H1 (cell line): ENCODE measurements at regions not wholly inside any gene's neighbourhood (a gene's known extent, or its start where the extent isn't known, plus 50 kb on each side); places are given as distances from the start of the nearest gene placed in this dataset.

Experiments used
- CTCF ChIA-PET: fragments of 300-600 bp; sonication (Branson Sonifier 250); formaldehyde crosslinking; loops from one replicate; lab custom pipeline; 2021; ENCODE audit not compliant: partially characterized antibody; lab: Charles Lee
- POLR2A ChIA-PET: fragments of 300-600 bp; sonication (Branson Sonifier 250); formaldehyde crosslinking; loops from one replicate; lab custom pipeline; 2021; ENCODE audit warnings: inconsistent platforms; ENCODE audit not compliant: partially characterized antibody; lab: Charles Lee
- DNase-seq, 2 experiments: peaks; one replicate each; pipeline versions ENCODE4 v3.0.0 to v3.0.0-alpha.2; 2010 to 2022; ENCODE audit warnings: low spot score in 2 of 2, low read depth in 1 of 2, mixed read lengths in 1 of 2
- FAIRE-seq: peaks from 2 replicates; lab custom pipeline; 2011; peaks lifted over from hg19 to GRCh38; lab: Jason Lieb, UNC
- H2AFZ ChIP-seq: 2 replicates; pipeline ENCODE4 v1.8.1; 2012; ENCODE audit warnings: low read length, inconsistent platforms
- H2AK5ac ChIP-seq: 2 replicates; pipeline ENCODE4 v1.6.1; 2013; ENCODE audit warnings: low read depth, low read length
- H2BK120ac ChIP-seq: replicated peaks from 2 replicates; pipeline ENCODE3; 2013; ENCODE audit warnings: low read depth, low read length, inconsistent platforms
- H2BK12ac ChIP-seq: 2 replicates; pipeline ENCODE4 v1.6.1; 2013; ENCODE audit warnings: low read depth, low read length
- H2BK15ac ChIP-seq: 2 replicates; pipeline ENCODE4 v1.6.1; 2013; ENCODE audit warnings: low read length
- H2BK20ac ChIP-seq: 2 replicates; pipeline ENCODE4 v1.6.1; 2013; ENCODE audit warnings: low read length
- H2BK5ac ChIP-seq: 2 replicates; pipeline ENCODE4 v1.6.1; 2013; ENCODE audit warnings: low read depth, low read length
- H3K14ac ChIP-seq: 2 replicates; pipeline ENCODE4 v1.6.1; 2013; ENCODE audit warnings: inconsistent platforms; ENCODE audit not compliant: insufficient read length
- H3K18ac ChIP-seq: 2 replicates; pipeline ENCODE4 v1.6.1; 2013; ENCODE audit warnings: low read length; ENCODE audit errors: extremely low read depth
- H3K23ac ChIP-seq: 2 replicates; pipeline ENCODE4 v1.6.1; 2013; ENCODE audit warnings: inconsistent platforms; ENCODE audit not compliant: insufficient read length
- H3K23me2 ChIP-seq: 2 replicates; pipeline ENCODE4 v1.6.1; 2013; ENCODE audit warnings: low read depth, low read length
- H3K27ac ChIP-seq: 2 replicates; pipeline ENCODE4 v1.6.1; 2011; ENCODE audit warnings: low read depth, low read length, inconsistent platforms
- H3K27me3 ChIP-seq, 4 experiments: replicated peaks in 1 of 4; 1 replicate in 1 of 4; 2 replicates in 3 of 4; pipeline versions ENCODE4 v1.6.1 to v1.8.1; 2011 to 2013; ENCODE audit warnings: low read length in 3 of 4, mild to moderate bottlenecking in 3 of 4, inconsistent platforms in 2 of 4, mixed read lengths in 2 of 4, moderate library complexity in 1 of 4; ENCODE audit not compliant: control insufficient read depth in 3 of 4, insufficient read depth in 3 of 4; ENCODE audit errors: extremely low read depth in 1 of 4
- H3K36me3 ChIP-seq, 4 experiments: 2 replicates each; pipeline versions ENCODE4 v1.6.1 to v1.8.1; 2011 to 2013; ENCODE audit warnings: mild to moderate bottlenecking in 4 of 4, low read length in 3 of 4, moderate library complexity in 2 of 4, control low read depth in 1 of 4, inconsistent platforms in 1 of 4; ENCODE audit not compliant: insufficient read depth in 4 of 4, control insufficient read depth in 2 of 4
- H3K4ac ChIP-seq: replicated peaks from 2 replicates; pipeline ENCODE3; 2013; ENCODE audit warnings: low read length, low read depth, mixed read lengths, inconsistent platforms; ENCODE audit not compliant: insufficient read length
- H3K4me1 ChIP-seq, 4 experiments: replicated peaks in 1 of 4; 1 replicate in 1 of 4; 2 replicates in 3 of 4; pipeline versions ENCODE4 v1.6.1 to v1.8.1; 2011 to 2013; ENCODE audit warnings: low read length in 3 of 4, inconsistent platforms in 2 of 4, mixed read lengths in 1 of 4; ENCODE audit not compliant: insufficient read depth in 4 of 4, control insufficient read depth in 3 of 4
- H3K4me2 ChIP-seq, 2 experiments: 2 replicates each; pipeline versions ENCODE4 v1.6.1 to v1.8.1; 2011 to 2013; ENCODE audit warnings: low read depth in 2 of 2, low read length in 2 of 2, control low read depth in 1 of 2, inconsistent platforms in 1 of 2, mild to moderate bottlenecking in 1 of 2; ENCODE audit not compliant: insufficient read depth in 1 of 2
- H3K4me3 ChIP-seq, 4 experiments: fragments of 200-600, 300-600 bp in 1 of 4; sonication (generic), shearing (Covaris generic), sonication (Bioruptor Twin) in 1 of 4; 2 replicates each; pipeline versions ENCODE4 v1.5.1 to v1.8.1; 2011 to 2016; ENCODE audit warnings: low read length in 4 of 4, low read depth in 3 of 4, control low read depth in 2 of 4, inconsistent platforms in 2 of 4, mild to moderate bottlenecking in 2 of 4, mixed read lengths in 1 of 4, moderate library complexity in 1 of 4; ENCODE audit not compliant: insufficient read depth in 2 of 4; ENCODE audit errors: extremely low read depth in 1 of 4
- H3K56ac ChIP-seq: replicated peaks from 2 replicates; pipeline ENCODE3; 2013; ENCODE audit warnings: low read depth, mild to moderate bottlenecking, mixed read lengths, low read length, inconsistent platforms; ENCODE audit not compliant: insufficient read length
- H3K79me1 ChIP-seq: 2 replicates; pipeline ENCODE4 v1.6.1; 2013; ENCODE audit warnings: low read depth, low read length, control low read depth
- H3K79me2 ChIP-seq, 2 experiments: 2 replicates each; pipeline versions ENCODE4 v1.6.1 to v1.8.1; 2012 to 2013; ENCODE audit warnings: low read length in 2 of 2, mild to moderate bottlenecking in 2 of 2, inconsistent platforms in 1 of 2; ENCODE audit not compliant: insufficient read depth in 2 of 2, control insufficient read depth in 1 of 2
- H3K9ac ChIP-seq, 4 experiments: replicated peaks in 1 of 4; 1 replicate in 1 of 4; 2 replicates in 3 of 4; pipeline versions ENCODE4 v1.6.1 to v1.8.1; 2011 to 2013; ENCODE audit warnings: low read depth in 3 of 4, low read length in 3 of 4, control low read depth in 2 of 4, mild to moderate bottlenecking in 2 of 4, moderate library complexity in 2 of 4, inconsistent platforms in 1 of 4; ENCODE audit errors: extremely low read depth in 1 of 4
- H3K9me3 ChIP-seq, 2 experiments: 2 replicates each; pipeline versions ENCODE4 v1.6.1 to v1.8.1; 2012 to 2013; ENCODE audit warnings: mild to moderate bottlenecking in 2 of 2, moderate library complexity in 2 of 2, control low read depth in 1 of 2, inconsistent platforms in 1 of 2, low read depth in 1 of 2, low read length in 1 of 2, mixed read lengths in 1 of 2; ENCODE audit not compliant: insufficient read depth in 2 of 2
- H4K20me1 ChIP-seq, 2 experiments: replicated peaks in 1 of 2; 2 replicates each; pipeline versions ENCODE3 to v1.8.1; 2011 to 2013; ENCODE audit warnings: inconsistent platforms in 2 of 2, low read length in 2 of 2, mild to moderate bottlenecking in 1 of 2; ENCODE audit not compliant: insufficient read depth in 2 of 2, control insufficient read depth in 1 of 2
- H4K5ac ChIP-seq: 2 replicates; pipeline ENCODE4 v1.6.1; 2013; ENCODE audit warnings: low read length, low read depth, mixed read lengths, inconsistent platforms; ENCODE audit not compliant: insufficient read length
- H4K8ac ChIP-seq: 2 replicates; pipeline ENCODE4 v1.8.0; 2013; ENCODE audit warnings: mild to moderate bottlenecking, moderate library complexity, low read length, inconsistent platforms; ENCODE audit not compliant: insufficient read depth; ENCODE audit errors: extremely low read depth
- H4K91ac ChIP-seq: replicated peaks from 2 replicates; pipeline ENCODE3; 2013; ENCODE audit warnings: low read length, mixed read lengths, inconsistent platforms; ENCODE audit not compliant: insufficient read length
- ASH2L ChIP-seq: fragments of 200-600, 300-600 bp; sonication (generic); IDR thresholded peaks from one replicate; pipeline ENCODE4 v1.7.1; 2017; ENCODE audit warnings: low read length
- CHD1 ChIP-seq: IDR thresholded peaks from 2 replicates; pipeline ENCODE4 v1.6.1; 2012; ENCODE audit warnings: low read depth, low read length, improper control_type of control experiment
- EP300 ChIP-seq, 2 experiments: IDR thresholded peaks; 1 replicate in 1 of 2; 2 replicates in 1 of 2; pipeline ENCODE4 v1.6.1; 2011 to 2012; ENCODE audit warnings: low read depth in 2 of 2, low read length in 2 of 2, mild to moderate bottlenecking in 2 of 2, borderline replicate concordance in 1 of 2, inconsistent platforms in 1 of 2, moderate library complexity in 1 of 2
- HDAC2 ChIP-seq, 2 experiments: fragments of 300-600 bp in 1 of 2; sonication (generic) in 1 of 2; IDR thresholded peaks; 2 replicates each; pipeline ENCODE4 v1.6.1; 2011 to 2012; ENCODE audit warnings: low read depth in 2 of 2, low read length in 2 of 2, mild to moderate bottlenecking in 2 of 2, moderate library complexity in 2 of 2, borderline replicate concordance in 1 of 2, inconsistent platforms in 1 of 2
- SAP30 ChIP-seq: fragments of 300-600 bp; sonication (generic); IDR thresholded peaks from 2 replicates; pipeline ENCODE4 v1.7.1; 2012; ENCODE audit warnings: low read length, moderate library complexity, mild to moderate bottlenecking, inconsistent platforms; ENCODE audit not compliant: insufficient read depth, insufficient replicate concordance
- SIN3A ChIP-seq, 2 experiments: IDR thresholded peaks in 1 of 2; conservative IDR thresholded peaks in 1 of 2; 2 replicates each; pipeline ENCODE4 v1.6.1; 2011 to 2012; ENCODE audit warnings: low read length in 2 of 2, improper control_type of control experiment in 1 of 2, low read depth in 1 of 2, mild to moderate bottlenecking in 1 of 2
- SP2 ChIP-seq: IDR thresholded peaks from 2 replicates; pipeline ENCODE4 v1.6.1; 2012; ENCODE audit warnings: mild to moderate bottlenecking, low read length, inconsistent platforms
- WGBS, 2 experiments: shearing (Covaris generic) in 1 of 2; methylation state at CpG; one replicate each; pipeline versions ENCODE4 v1.1.6 to v1.1.7; 2013 to 2015; ENCODE audit warnings: low lambda C conversion rate in 2 of 2, mixed read lengths in 2 of 2, inconsistent platforms in 1 of 2, low coverage in 1 of 2, missing lambda C conversion rate in 1 of 2; ENCODE audit not compliant: insufficient replicate concordance in 2 of 2, insufficient coverage in 1 of 2, insufficient read length in 1 of 2; ENCODE audit errors: extremely low coverage in 1 of 2, missing lambda C conversion rate in 1 of 2; 5-methylcytosine and 5-hydroxymethylcytosine counted together
- TF ChIP-seq, protein P1 (sequence below): IDR thresholded peaks from 2 replicates; pipeline ENCODE4 v1.6.1; 2011; ENCODE audit warnings: low read depth, mild to moderate bottlenecking, low read length; ENCODE audit not compliant: insufficient read depth

- H2AFZ ChIP-seq: no peak overlapping the region
- no peak overlapping the region for H3K9ac ChIP-seq
- H3K23ac ChIP-seq: no peak overlapping the region
- POLR2A ChIA-PET: no interaction called here
- no peaks in the 10 kb centered on the region for H3K36me3 ChIP-seq
- H4K20me1 ChIP-seq: peaks cover 0 to 9% of the 10 kb centered on the region in 2 experiments
- no peak overlapping the region for H2BK120ac ChIP-seq
- no peaks in the 10 kb centered on the region for H3K79me1 ChIP-seq
- H2AK5ac ChIP-seq: no peak overlapping the region
- H3K79me2 ChIP-seq: no peaks in the 10 kb centered on the region
- H3K27ac ChIP-seq: no peak overlapping the region
- peaks cover 0 to 2% (median 0%) of the 10 kb centered on the region in 4 experiments; a peak in 1 of 7 replicates for H3K4me1 ChIP-seq
- no peak overlapping the region for H3K4me2 ChIP-seq
- H3K18ac ChIP-seq: no peak overlapping the region
- DNase-seq: no peak
- CTCF ChIA-PET: interaction anchor here (1.1 kb wide), 1 partner anchor 67 kb away, joined by 5 read pairs; no protein-coding TSS in a partner anchor
- no peaks in the 10 kb centered on the region for H3K27me3 ChIP-seq
- H3K23me2 ChIP-seq: peaks cover 14% of the 10 kb centered on the region; the same call in 1 of the 2 replicates
- H3K4me3 ChIP-seq: no peak overlapping the region
- H3K9me3 ChIP-seq: peaks cover 0 to 5% of the 10 kb centered on the region in 2 experiments; a peak in 1 of 4 replicates
- H3K56ac ChIP-seq: no peak overlapping the region
- H2BK15ac ChIP-seq: no peak overlapping the region
- no peak overlapping the region for H4K8ac ChIP-seq
- FAIRE-seq: no peak
- H2BK5ac ChIP-seq: no peak overlapping the region
- no peak overlapping the region for H3K14ac ChIP-seq
- no peak overlapping the region for H3K4ac ChIP-seq
- 96% methylated on average over 2 of the region's 2 CpGs; no CpG with 5 or more reads in 1 of the 2 experiments for WGBS, 2 experiments
- TF ChIP-seq SIN3A (conservative IDR thresholded peaks at IDR 0.05 in 1 of 2, IDR thresholded peaks at IDR 0.05 in 1 of 2; ENCODE audit: low read depth in 1 of 2, low read length in 2 of 2) (no peak), EP300 (IDR thresholded peaks at IDR 0.05; ENCODE audit: borderline replicate concordance in 1 of 2, low read depth in 2 of 2, low read length in 2 of 2) (no peak), SAP30 (no peak), SP2 (no peak), CHD1 (no peak), ASH2L (no peak), HDAC2 (IDR thresholded peaks at IDR 0.05; ENCODE audit: borderline replicate concordance in 1 of 2, low read depth in 2 of 2, low read length in 2 of 2) (no peak)
- TF ChIP-seq, protein P1, sequence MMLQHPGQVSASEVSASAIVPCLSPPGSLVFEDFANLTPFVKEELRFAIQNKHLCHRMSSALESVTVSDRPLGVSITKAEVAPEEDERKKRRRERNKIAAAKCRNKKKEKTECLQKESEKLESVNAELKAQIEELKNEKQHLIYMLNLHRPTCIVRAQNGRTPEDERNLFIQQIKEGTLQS: no peak
- H2BK20ac ChIP-seq: no peak overlapping the region
- no peak overlapping the region for H2BK12ac ChIP-seq
- no peak overlapping the region for H4K5ac ChIP-seq
- no peak overlapping the region for H4K91ac ChIP-seq
Measured at GRCh38 chr1:5812295-5812694, 179.9 kb downstream of the NPHP4 start.
